IMR-90 (cell line): ENCODE measurements at regions not wholly inside any gene's neighbourhood (a gene's known extent, or its start where the extent isn't known, plus 50 kb on each side); places are given as distances from the start of the nearest gene placed in this dataset.

Experiments used
- CEBPB ChIP-seq: IDR thresholded peaks from 2 replicates; pipeline ENCODE4 v1.6.1; 2012; ENCODE audit warnings: low read depth, low read length, improper control_type of control experiment
- CTCF ChIP-seq: conservative IDR thresholded peaks from 2 replicates; pipeline ENCODE4 v1.5.1; 2012; ENCODE audit warnings: mild to moderate bottlenecking, low read depth, low read length, improper control_type of control experiment
- ELK1 ChIP-seq: fragments of 150-350 bp; IDR thresholded peaks from 2 replicates; pipeline ENCODE4 v1.6.1; 2016; ENCODE audit warnings: low read depth, mild to moderate bottlenecking, low read length, moderate library complexity, borderline replicate concordance
- FOS ChIP-seq: fragments of 150-350 bp; IDR thresholded peaks from 2 replicates; pipeline ENCODE4 v1.6.1; 2016; ENCODE audit warnings: low read depth, low read length
- MAFK ChIP-seq: IDR thresholded peaks from 2 replicates; pipeline ENCODE4 v1.6.1; 2012; ENCODE audit warnings: low read depth, low read length, improper control_type of control experiment
- POLR2A ChIP-seq: IDR thresholded peaks from 2 replicates; pipeline ENCODE4 v1.6.1; 2012; ENCODE audit warnings: mild to moderate bottlenecking, low read depth, low read length
- RCOR1 ChIP-seq: IDR thresholded peaks from 2 replicates; pipeline ENCODE4 v1.6.1; 2012; ENCODE audit warnings: mild to moderate bottlenecking, low read length, improper control_type of control experiment; ENCODE audit not compliant: insufficient replicate concordance
- SMC3 ChIP-seq: fragments of 150-350 bp; IDR thresholded peaks from 2 replicates; pipeline ENCODE4 v1.6.1; 2016; ENCODE audit warnings: low read depth, mild to moderate bottlenecking, antibody characterized with exemption, low read length, moderate library complexity
- TF ChIP-seq, protein P1 (sequence below): fragments of 150-350 bp; IDR thresholded peaks from 2 replicates; pipeline ENCODE4 v1.6.1; 2017; ENCODE audit warnings: mild to moderate bottlenecking, antibody characterized with exemption, low read length, low read depth

GRCh38 chr4:16290681-16291420 lies 64.6 kb upstream of the TAPT1 start:
- TF ChIP-seq RCOR1 (no peak), CTCF (no peak), FOS (no peak), CEBPB (no peak), ELK1 (no peak), POLR2A (no peak), SMC3 (no peak), MAFK (no peak)
- TF ChIP-seq, protein P1, sequence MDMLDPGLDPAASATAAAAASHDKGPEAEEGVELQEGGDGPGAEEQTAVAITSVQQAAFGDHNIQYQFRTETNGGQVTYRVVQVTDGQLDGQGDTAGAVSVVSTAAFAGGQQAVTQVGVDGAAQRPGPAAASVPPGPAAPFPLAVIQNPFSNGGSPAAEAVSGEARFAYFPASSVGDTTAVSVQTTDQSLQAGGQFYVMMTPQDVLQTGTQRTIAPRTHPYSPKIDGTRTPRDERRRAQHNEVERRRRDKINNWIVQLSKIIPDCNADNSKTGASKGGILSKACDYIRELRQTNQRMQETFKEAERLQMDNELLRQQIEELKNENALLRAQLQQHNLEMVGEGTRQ, result no peak
